IMR-90 (cell line): ENCODE measurements at regions not wholly inside any gene's neighbourhood (a gene's known extent, or its start where the extent isn't known, plus 50 kb on each side); places are given as distances from the start of the nearest gene placed in this dataset.
"Not testable (repeated sequence)": the region's sequence is repeated elsewhere in the genome, so short reads cannot be mapped to it uniquely, and the experiment has no call there.

ENCODE experiments used
- ATAC-seq: fragments of 200-7000 bp; cut with Tn5 transposase; 2 replicates; pipeline ENCODE4 v1.9.1; 2020; ENCODE audit warnings: low read depth, mild to moderate bottlenecking, moderate library complexity
- BruUV-seq: library from RNA; stranded (reverse); fragments of 400-500 nt; replicated peaks from 2 replicates; lab custom pipeline; 2021; lab: Mats Ljungman, UMichigan
- CTCF ChIA-PET: fragments of 300-600 bp; formaldehyde crosslinking; extraction: SDS; loops from one replicate; lab custom pipeline; 2021; ENCODE audit warnings: antibody characterized with exemption; lab: Yijun Ruan, JAX
- POLR2A ChIA-PET: fragments of 300-600 bp; sonication (Branson Sonifier 250); formaldehyde crosslinking; loops from one replicate; lab custom pipeline; 2022; ENCODE audit warnings: antibody characterized with exemption; ENCODE audit not compliant: unreplicated experiment; lab: Charles Lee
- DNase-seq: peaks from one replicate; pipeline ENCODE4 v3.0.0; 2013
- H2AFZ ChIP-seq: replicated peaks from 2 replicates; pipeline ENCODE3; 2013; ENCODE audit warnings: low read length, mild to moderate bottlenecking; ENCODE audit not compliant: poor library complexity
- H2AK5ac ChIP-seq: 2 replicates; pipeline ENCODE4 v1.6.1; 2013; ENCODE audit warnings: low read depth, low read length, inconsistent platforms
- H2AK9ac ChIP-seq: replicated peaks from 2 replicates; pipeline ENCODE3; 2013; ENCODE audit warnings: mild to moderate bottlenecking, low read depth, low read length, moderate library complexity; ENCODE audit not compliant: poor library complexity
- H2BK120ac ChIP-seq: 2 replicates; pipeline ENCODE4 v1.6.1; 2013; ENCODE audit warnings: low read depth, low read length, inconsistent platforms
- H2BK15ac ChIP-seq: 3 replicates; pipeline ENCODE4 v1.6.1; 2013; ENCODE audit warnings: low read depth, low read length, inconsistent platforms
- H2BK20ac ChIP-seq: 2 replicates; pipeline ENCODE4 v1.6.1; 2013; ENCODE audit warnings: low read depth, mild to moderate bottlenecking, inconsistent platforms, low read length, moderate library complexity
- H2BK5ac ChIP-seq: 2 replicates; pipeline ENCODE4 v1.6.1; 2013; ENCODE audit warnings: mild to moderate bottlenecking, low read depth, low read length, inconsistent platforms; ENCODE audit not compliant: poor library complexity, severe bottlenecking
- H3K14ac ChIP-seq: replicated peaks from 2 replicates; pipeline ENCODE4 v1.6.1; 2013; ENCODE audit warnings: low read depth, low read length, inconsistent platforms
- H3K18ac ChIP-seq: 2 replicates; pipeline ENCODE4 v1.6.1; 2013; ENCODE audit warnings: low read depth, low read length, control low read depth
- H3K23ac ChIP-seq: 2 replicates; pipeline ENCODE4 v1.6.1; 2013; ENCODE audit warnings: low read depth, low read length, inconsistent platforms
- H3K27ac ChIP-seq: 2 replicates; pipeline ENCODE4 v1.5.1; 2013; ENCODE audit warnings: mild to moderate bottlenecking, control low read depth, low read length; ENCODE audit not compliant: insufficient read depth
- H3K27me3 ChIP-seq: 2 replicates; pipeline ENCODE4 v1.6.1; 2013; ENCODE audit warnings: low read length; ENCODE audit not compliant: control insufficient read depth, insufficient read depth
- H3K36me3 ChIP-seq: 2 replicates; pipeline ENCODE4 v1.6.1; 2013; ENCODE audit warnings: low read length, mixed read lengths; ENCODE audit not compliant: control insufficient read depth, insufficient read depth
- H3K4ac ChIP-seq: 2 replicates; pipeline ENCODE4 v1.6.1; 2013; ENCODE audit warnings: low read depth, low read length, inconsistent platforms
- H3K4me1 ChIP-seq: 2 replicates; pipeline ENCODE4 v1.6.1; 2013; ENCODE audit warnings: low read length, mixed read lengths; ENCODE audit not compliant: control insufficient read depth, insufficient read depth
- H3K4me2 ChIP-seq: 2 replicates; pipeline ENCODE4 v1.6.1; 2013; ENCODE audit warnings: low read depth, mild to moderate bottlenecking, control low read depth, low read length, moderate library complexity
- H3K4me3 ChIP-seq: 2 replicates; pipeline ENCODE4 v1.5.1; 2013; ENCODE audit warnings: low read depth, mild to moderate bottlenecking, control low read depth, low read length, moderate library complexity; ENCODE audit not compliant: insufficient read depth
- H3K56ac ChIP-seq: 2 replicates; pipeline ENCODE4 v1.6.1; 2013; ENCODE audit warnings: low read length, inconsistent platforms; ENCODE audit not compliant: insufficient read depth; ENCODE audit errors: extremely low read depth
- H3K79me1 ChIP-seq, 2 experiments: 2 replicates each; pipeline ENCODE4 v1.6.1; 2013; ENCODE audit warnings: low read length in 2 of 2, inconsistent platforms in 1 of 2, low read depth in 1 of 2
- H3K9ac ChIP-seq: 2 replicates; pipeline ENCODE4 v1.6.1; 2013; ENCODE audit warnings: low read depth, low read length, control low read depth
- H3K9me1 ChIP-seq: 2 replicates; pipeline ENCODE4 v1.6.1; 2013; ENCODE audit warnings: low read length, inconsistent platforms; ENCODE audit not compliant: insufficient read depth
- H3K9me3 ChIP-seq: 2 replicates; pipeline ENCODE4 v1.6.1; 2013; ENCODE audit warnings: low read length; ENCODE audit not compliant: control insufficient read depth, insufficient read depth
- H4K20me1 ChIP-seq: 2 replicates; pipeline ENCODE4 v1.6.1; 2013; ENCODE audit warnings: low read length, inconsistent platforms; ENCODE audit not compliant: insufficient read depth
- H4K5ac ChIP-seq: 2 replicates; pipeline ENCODE4 v1.6.1; 2013; ENCODE audit warnings: mild to moderate bottlenecking, low read depth, low read length, control low read depth
- H4K8ac ChIP-seq, 2 experiments: 2 replicates each; pipeline ENCODE4 v1.6.1; 2013; ENCODE audit warnings: low read depth in 2 of 2, low read length in 2 of 2, control low read depth in 1 of 2, inconsistent platforms in 1 of 2
- H4K91ac ChIP-seq: 2 replicates; pipeline ENCODE4 v1.6.1; 2013; ENCODE audit warnings: low read depth, low read length, inconsistent platforms; ENCODE audit not compliant: insufficient read depth
- WGBS, 2 experiments: methylation state at CpG; one replicate each; pipeline versions ENCODE4 v1.1.5 to v1.1.7; 2013; ENCODE audit warnings: missing lambda C conversion rate in 2 of 2; ENCODE audit not compliant: insufficient read length in 1 of 2; ENCODE audit errors: extremely low coverage in 2 of 2; 5-methylcytosine and 5-hydroxymethylcytosine counted together
- dilution Hi-C: fragments of 300-500 bp; cut with HindIII; formaldehyde crosslinking; loops from one replicate; pipeline ENCODE4 v1.14.3; 2018; ENCODE audit warnings: low sequenced_read_pairs; ENCODE audit not compliant: unreplicated experiment
- in situ Hi-C: fragments of 300-500 bp; cut with MboI; formaldehyde crosslinking; loops from 3 replicates; pipeline ENCODE4 v1.14.3; 2019; ENCODE audit warnings: low sequenced_read_pairs, inconsistent platforms, mixed read lengths
- intact Hi-C: fragments of 100-400 bp; cut with micrococcal nuclease; formaldehyde crosslinking; loops from 2 replicates; pipeline ENCODE4 v1.10.0; 2022

GRCh38 chr15:32313446-32314209 lies 89.5 kb downstream of the GOLGA8K start:
- H3K56ac ChIP-seq, H4K20me1 ChIP-seq, H2BK5ac ChIP-seq, H3K27me3 ChIP-seq, H2BK120ac ChIP-seq, H4K8ac ChIP-seq, H4K5ac ChIP-seq, H3K18ac ChIP-seq, H2AK9ac ChIP-seq, H3K23ac ChIP-seq, H3K4me2 ChIP-seq, H2AFZ ChIP-seq, in situ Hi-C loops, H3K79me1 ChIP-seq, CTCF ChIA-PET, DNase-seq, H2AK5ac ChIP-seq, H3K27ac ChIP-seq, H2BK15ac ChIP-seq, intact Hi-C loops, H3K9me3 ChIP-seq, POLR2A ChIA-PET, BruUV-seq, dilution Hi-C loops, H3K9ac ChIP-seq, H3K14ac ChIP-seq, H2BK20ac ChIP-seq, H3K4ac ChIP-seq, H3K9me1 ChIP-seq, H3K4me3 ChIP-seq, H4K91ac ChIP-seq, H3K4me1 ChIP-seq, ATAC-seq, H3K36me3 ChIP-seq: not testable (repeated sequence)
- no CpG with 5 or more reads among the region's 77 CpGs for WGBS, 2 experiments

GRCh38 chr15:32312721-32313120 lies 90.4 kb downstream of the GOLGA8K start:
- intact Hi-C loops, in situ Hi-C loops, H3K27me3 ChIP-seq, ATAC-seq, CTCF ChIA-PET, H2BK5ac ChIP-seq, H3K27ac ChIP-seq, BruUV-seq, dilution Hi-C loops, H2AFZ ChIP-seq, POLR2A ChIA-PET, H3K23ac ChIP-seq, H3K4ac ChIP-seq, H3K14ac ChIP-seq, H3K4me1 ChIP-seq, H2BK20ac ChIP-seq, H3K36me3 ChIP-seq, DNase-seq, H3K56ac ChIP-seq, H3K4me3 ChIP-seq, H3K4me2 ChIP-seq, H4K8ac ChIP-seq, H2BK15ac ChIP-seq, H3K79me1 ChIP-seq, H4K20me1 ChIP-seq, H4K5ac ChIP-seq, H4K91ac ChIP-seq, H2BK120ac ChIP-seq, H3K9me1 ChIP-seq, H3K9ac ChIP-seq, H2AK9ac ChIP-seq, H2AK5ac ChIP-seq, H3K9me3 ChIP-seq, H3K18ac ChIP-seq: not testable (repeated sequence)
- WGBS, 2 experiments = no CpG with 5 or more reads among the region's 37 CpGs
